Liver (tissue), 3 donors: ENCODE measurements at regions not wholly inside any gene's neighbourhood (a gene's known extent, or its start where the extent isn't known, plus 50 kb on each side); places are given as distances from the start of the nearest gene placed in this dataset.

Source experiments
- EGR1 ChIP-seq, 2 donors: IDR thresholded peaks; 2 replicates each; pipeline ENCODE4 v1.6.1; 2016 to 2018; ENCODE audit warnings: antibody characterized with exemption in 2 of 2, low read depth in 2 of 2
- FOXA1 ChIP-seq: IDR thresholded peaks from 2 replicates; pipeline ENCODE4 v1.6.1; 2016; ENCODE audit warnings: antibody characterized with exemption
- GABPA ChIP-seq, 2 donors: IDR thresholded peaks in 1 of 2; conservative IDR thresholded peaks in 1 of 2; 2 replicates each; pipeline ENCODE4 v1.6.1; 2016; ENCODE audit warnings: antibody characterized with exemption in 2 of 2, mild to moderate bottlenecking in 1 of 2, moderate library complexity in 1 of 2
- JUND ChIP-seq, 2 donors: IDR thresholded peaks; 2 replicates each; pipeline ENCODE4 v1.6.1; 2016; ENCODE audit warnings: antibody characterized with exemption in 2 of 2
- MAX ChIP-seq: IDR thresholded peaks from 2 replicates; pipeline ENCODE4 v1.6.1; 2016; ENCODE audit warnings: antibody characterized with exemption
- NR2F2 ChIP-seq: IDR thresholded peaks from 2 replicates; pipeline ENCODE4 v1.6.1; 2016; ENCODE audit warnings: antibody characterized with exemption
- RAD21 ChIP-seq, 2 donors: IDR thresholded peaks; 2 replicates each; pipeline ENCODE4 v1.6.1; 2016; ENCODE audit warnings: antibody characterized with exemption in 2 of 2, mild to moderate bottlenecking in 2 of 2
- REST ChIP-seq: IDR thresholded peaks from 2 replicates; pipeline ENCODE4 v1.6.1; 2016; ENCODE audit warnings: antibody characterized with exemption, mild to moderate bottlenecking
- RXRA ChIP-seq, 2 donors: IDR thresholded peaks; 2 replicates each; pipeline ENCODE4 v1.6.1; 2017 to 2018; ENCODE audit warnings: antibody characterized with exemption in 2 of 2, mild to moderate bottlenecking in 1 of 2
- SP1 ChIP-seq: IDR thresholded peaks from 2 replicates; pipeline ENCODE4 v1.6.1; 2018; ENCODE audit warnings: antibody characterized with exemption, mild to moderate bottlenecking
- YY1 ChIP-seq: IDR thresholded peaks from 2 replicates; pipeline ENCODE4 v1.6.1; 2016; ENCODE audit warnings: antibody characterized with exemption, mild to moderate bottlenecking
- ZBTB33 ChIP-seq: IDR thresholded peaks from 2 replicates; pipeline ENCODE4 v1.6.1; 2016; ENCODE audit warnings: antibody characterized with exemption
- TF ChIP-seq, protein P1 (sequence below): fragments of 150-350 bp; IDR thresholded peaks from 2 replicates; pipeline ENCODE4 v1.5.1; 2017; ENCODE audit warnings: improper control_type of control experiment, low read depth, low read length; ENCODE audit not compliant: missing input control
- donor health status: healthy.
- donor health status: healthy.

GRCh38 chr1:194693244-194693643 lies 1506.8 kb upstream of the B3GALT2 start:
- TF ChIP-seq, protein P1, sequence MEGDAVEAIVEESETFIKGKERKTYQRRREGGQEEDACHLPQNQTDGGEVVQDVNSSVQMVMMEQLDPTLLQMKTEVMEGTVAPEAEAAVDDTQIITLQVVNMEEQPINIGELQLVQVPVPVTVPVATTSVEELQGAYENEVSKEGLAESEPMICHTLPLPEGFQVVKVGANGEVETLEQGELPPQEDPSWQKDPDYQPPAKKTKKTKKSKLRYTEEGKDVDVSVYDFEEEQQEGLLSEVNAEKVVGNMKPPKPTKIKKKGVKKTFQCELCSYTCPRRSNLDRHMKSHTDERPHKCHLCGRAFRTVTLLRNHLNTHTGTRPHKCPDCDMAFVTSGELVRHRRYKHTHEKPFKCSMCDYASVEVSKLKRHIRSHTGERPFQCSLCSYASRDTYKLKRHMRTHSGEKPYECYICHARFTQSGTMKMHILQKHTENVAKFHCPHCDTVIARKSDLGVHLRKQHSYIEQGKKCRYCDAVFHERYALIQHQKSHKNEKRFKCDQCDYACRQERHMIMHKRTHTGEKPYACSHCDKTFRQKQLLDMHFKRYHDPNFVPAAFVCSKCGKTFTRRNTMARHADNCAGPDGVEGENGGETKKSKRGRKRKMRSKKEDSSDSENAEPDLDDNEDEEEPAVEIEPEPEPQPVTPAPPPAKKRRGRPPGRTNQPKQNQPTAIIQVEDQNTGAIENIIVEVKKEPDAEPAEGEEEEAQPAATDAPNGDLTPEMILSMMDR, result no peak
- no peak for TF ChIP-seq RXRA (IDR thresholded peaks at IDR 0.05)
- TF ChIP-seq GABPA (IDR thresholded peaks at IDR 0.05 in 1 of 2, conservative IDR thresholded peaks at IDR 0.05 in 1 of 2), result no peak
- TF ChIP-seq EGR1 (IDR thresholded peaks at IDR 0.05; ENCODE audit: low read depth in 2 of 2), result no peak
- TF ChIP-seq MAX, result no peak
- no peak for TF ChIP-seq NR2F2
- TF ChIP-seq REST, result no peak
- TF ChIP-seq RAD21 (IDR thresholded peaks at IDR 0.05), result no peak
- no peak for TF ChIP-seq ZBTB33
- no peak for TF ChIP-seq YY1
- no peak for TF ChIP-seq SP1
- no peak for TF ChIP-seq JUND (IDR thresholded peaks at IDR 0.05)
- no peak for TF ChIP-seq FOXA1
